Peyer's patch (tissue), 4 donors: ENCODE measurements at regions not wholly inside any gene's neighbourhood (a gene's known extent, or its start where the extent isn't known, plus 50 kb on each side); places are given as distances from the start of the nearest gene placed in this dataset.

Source experiments
- POLR2A ChIP-seq, 2 donors: fragments of 450-650 bp; IDR thresholded peaks; one replicate each; pipeline ENCODE4 v1.5.1; 2017; ENCODE audit warnings: antibody characterized with exemption in 2 of 2, mild to moderate bottlenecking in 2 of 2, moderate library complexity in 2 of 2
- TF ChIP-seq, protein P1 (sequence below), 6 experiments: fragments of 450-650 bp in 4 of 6; fragments of 200-600 bp in 2 of 6; sonication (generic) in 1 of 6; IDR thresholded peaks; one replicate each; pipeline ENCODE4 v1.5.1; 2017 to 2019; ENCODE audit warnings: antibody characterized with exemption in 6 of 6, mild to moderate bottlenecking in 3 of 6, moderate library complexity in 1 of 6

DNA sequence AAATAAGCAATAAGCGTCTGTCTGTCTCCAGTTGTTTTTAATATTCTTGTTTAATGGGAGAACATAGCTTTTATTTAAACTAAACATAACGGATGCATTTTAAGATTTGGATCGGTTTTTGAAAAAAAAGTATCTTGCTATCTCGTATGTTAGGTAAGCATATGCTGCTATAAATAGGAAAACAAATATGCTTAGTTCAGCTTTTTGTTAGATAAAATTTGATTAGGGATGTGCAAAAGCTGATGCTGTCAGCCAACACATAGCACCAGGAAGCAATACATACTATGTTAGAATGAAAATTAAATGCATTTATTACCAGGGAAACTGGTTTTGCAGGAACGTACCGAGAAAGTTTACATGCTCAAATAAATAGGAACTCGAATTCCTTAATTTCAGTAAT lies 843.1 kb upstream of the WWC1 start:
- TF ChIP-seq, protein P1, sequence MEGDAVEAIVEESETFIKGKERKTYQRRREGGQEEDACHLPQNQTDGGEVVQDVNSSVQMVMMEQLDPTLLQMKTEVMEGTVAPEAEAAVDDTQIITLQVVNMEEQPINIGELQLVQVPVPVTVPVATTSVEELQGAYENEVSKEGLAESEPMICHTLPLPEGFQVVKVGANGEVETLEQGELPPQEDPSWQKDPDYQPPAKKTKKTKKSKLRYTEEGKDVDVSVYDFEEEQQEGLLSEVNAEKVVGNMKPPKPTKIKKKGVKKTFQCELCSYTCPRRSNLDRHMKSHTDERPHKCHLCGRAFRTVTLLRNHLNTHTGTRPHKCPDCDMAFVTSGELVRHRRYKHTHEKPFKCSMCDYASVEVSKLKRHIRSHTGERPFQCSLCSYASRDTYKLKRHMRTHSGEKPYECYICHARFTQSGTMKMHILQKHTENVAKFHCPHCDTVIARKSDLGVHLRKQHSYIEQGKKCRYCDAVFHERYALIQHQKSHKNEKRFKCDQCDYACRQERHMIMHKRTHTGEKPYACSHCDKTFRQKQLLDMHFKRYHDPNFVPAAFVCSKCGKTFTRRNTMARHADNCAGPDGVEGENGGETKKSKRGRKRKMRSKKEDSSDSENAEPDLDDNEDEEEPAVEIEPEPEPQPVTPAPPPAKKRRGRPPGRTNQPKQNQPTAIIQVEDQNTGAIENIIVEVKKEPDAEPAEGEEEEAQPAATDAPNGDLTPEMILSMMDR (IDR thresholded peaks at IDR 0.05), result no peak
- no peak for TF ChIP-seq POLR2A (IDR thresholded peaks at IDR 0.05)
